ENCODE measurements at regions not wholly inside any gene's neighbourhood (a gene's known extent, or its start where the extent isn't known, plus 50 kb on each side); places are given as distances from the start of the nearest gene placed in this dataset.
"Not testable (repeated sequence)": the region's sequence is repeated elsewhere in the genome, so short reads cannot be mapped to it uniquely, and the experiment has no call there.

GRCh38 chr7:13274205-13274604 lies 586.8 kb downstream of the ARL4A start:
- not testable (repeated sequence) for TF ChIP-seq CTCF (IDR thresholded peaks at IDR 0.05 in 2 of 3, conservative IDR thresholded peaks at IDR 0.05 in 1 of 3; ENCODE audit: borderline replicate concordance in 1 of 3, insufficient read depth in 1 of 3, low read depth in 2 of 3, low read length in 2 of 3); SIN3A (IDR thresholded peaks at IDR 0.05; ENCODE audit: low read depth); ZBTB33 (IDR thresholded peaks at IDR 0.05; ENCODE audit: extremely low read depth, insufficient replicate concordance, low read length); CEBPB (IDR thresholded peaks at IDR 0.05; ENCODE audit: low read depth); TCF7L2 (IDR thresholded peaks at IDR 0.05; ENCODE audit: borderline replicate concordance, extremely low read depth, insufficient read depth, insufficient read length); YY1 (IDR thresholded peaks at IDR 0.05; ENCODE audit: extremely low read depth, insufficient replicate concordance, low read depth, low read length)
- TF ChIP-seq, protein P1, sequence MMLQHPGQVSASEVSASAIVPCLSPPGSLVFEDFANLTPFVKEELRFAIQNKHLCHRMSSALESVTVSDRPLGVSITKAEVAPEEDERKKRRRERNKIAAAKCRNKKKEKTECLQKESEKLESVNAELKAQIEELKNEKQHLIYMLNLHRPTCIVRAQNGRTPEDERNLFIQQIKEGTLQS (IDR thresholded peaks at IDR 0.05), result not testable (repeated sequence)

All from HCT116 (cell line).